ENCODE measurements at regions not wholly inside any gene's neighbourhood (a gene's known extent, or its start where the extent isn't known, plus 50 kb on each side); places are given as distances from the start of the nearest gene placed in this dataset.
"Not testable (repeated sequence)": the region's sequence is repeated elsewhere in the genome, so short reads cannot be mapped to it uniquely, and the experiment has no call there.

DNA sequence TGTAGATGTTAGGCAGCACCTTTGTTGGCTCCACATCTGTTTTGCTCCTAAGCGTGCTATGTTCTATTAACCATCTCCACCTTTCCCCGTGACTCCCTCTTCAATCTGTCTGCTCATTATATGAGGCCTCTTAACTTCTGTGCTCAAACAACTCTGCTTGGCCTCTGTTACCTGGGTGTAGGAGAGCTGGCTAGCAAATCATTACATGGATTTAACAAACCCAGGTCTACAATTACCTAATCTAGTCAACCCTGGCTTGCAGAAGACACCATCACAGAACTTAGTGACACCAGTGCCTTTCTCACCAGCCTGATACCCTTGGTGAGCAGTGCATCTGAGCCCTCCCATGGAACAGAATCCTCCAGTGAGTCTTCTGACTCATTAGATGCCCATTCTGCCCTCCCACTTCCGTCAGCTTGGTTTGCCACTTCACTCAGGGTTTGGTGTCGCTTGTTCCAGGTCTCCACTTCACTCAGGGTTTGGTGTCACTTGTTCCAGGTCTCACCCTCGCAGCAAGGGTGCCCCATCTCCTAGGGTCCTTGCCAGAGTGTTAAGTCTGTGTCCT lies 92.0 kb upstream of the KIF26B start:
- H3K79me2 ChIP-seq (ENCODE audit: low read length), result no peaks in the 10 kb centered on the region
- H3K36me3 ChIP-seq (replicated peaks; ENCODE audit: insufficient read depth, low read length), result no peaks in the 10 kb centered on the region
- no peaks in the 10 kb centered on the region for H3K4me1 ChIP-seq (ENCODE audit: low read length)
- TF ChIP-seq EZH2 (optimal IDR thresholded peaks at IDR 0.05; ENCODE audit: low read depth, low read length) (no peak), EZH2phosphoT487 (IDR thresholded peaks at IDR 0.05; ENCODE audit: low read length) (no peak)
- TF ChIP-seq, protein P1, sequence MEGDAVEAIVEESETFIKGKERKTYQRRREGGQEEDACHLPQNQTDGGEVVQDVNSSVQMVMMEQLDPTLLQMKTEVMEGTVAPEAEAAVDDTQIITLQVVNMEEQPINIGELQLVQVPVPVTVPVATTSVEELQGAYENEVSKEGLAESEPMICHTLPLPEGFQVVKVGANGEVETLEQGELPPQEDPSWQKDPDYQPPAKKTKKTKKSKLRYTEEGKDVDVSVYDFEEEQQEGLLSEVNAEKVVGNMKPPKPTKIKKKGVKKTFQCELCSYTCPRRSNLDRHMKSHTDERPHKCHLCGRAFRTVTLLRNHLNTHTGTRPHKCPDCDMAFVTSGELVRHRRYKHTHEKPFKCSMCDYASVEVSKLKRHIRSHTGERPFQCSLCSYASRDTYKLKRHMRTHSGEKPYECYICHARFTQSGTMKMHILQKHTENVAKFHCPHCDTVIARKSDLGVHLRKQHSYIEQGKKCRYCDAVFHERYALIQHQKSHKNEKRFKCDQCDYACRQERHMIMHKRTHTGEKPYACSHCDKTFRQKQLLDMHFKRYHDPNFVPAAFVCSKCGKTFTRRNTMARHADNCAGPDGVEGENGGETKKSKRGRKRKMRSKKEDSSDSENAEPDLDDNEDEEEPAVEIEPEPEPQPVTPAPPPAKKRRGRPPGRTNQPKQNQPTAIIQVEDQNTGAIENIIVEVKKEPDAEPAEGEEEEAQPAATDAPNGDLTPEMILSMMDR (IDR thresholded peaks at IDR 0.05; ENCODE audit: low read length), result no peak
- no peaks in the 10 kb centered on the region for H3K9me2 ChIP-seq (replicated peaks; ENCODE audit: insufficient read depth, low read length)
- H2AFZ ChIP-seq (ENCODE audit: low read length), result no peak overlapping the region
- no peak overlapping the region for H3K27ac ChIP-seq (ENCODE audit: low read length)
- DNase-seq, result no peak
- no peaks in the 10 kb centered on the region for H4K20me1 ChIP-seq (ENCODE audit: insufficient read depth, low read length)
- no peaks in the 10 kb centered on the region for H3K27me3 ChIP-seq (replicated peaks; ENCODE audit: insufficient read depth, low read length)
- H3F3A ChIP-seq (ENCODE audit: insufficient read depth, low read length), result no peaks in the 10 kb centered on the region
- no peak overlapping the region for H3K4me2 ChIP-seq (ENCODE audit: low read depth, low read length)
- no peak overlapping the region for H3K4me3 ChIP-seq (ENCODE audit: low read length)
- H3K9me3 ChIP-seq (replicated peaks; ENCODE audit: insufficient read depth, low read length), result no peaks in the 10 kb centered on the region
- H3K9ac ChIP-seq (ENCODE audit: low read length), result no peak overlapping the region

DNA sequence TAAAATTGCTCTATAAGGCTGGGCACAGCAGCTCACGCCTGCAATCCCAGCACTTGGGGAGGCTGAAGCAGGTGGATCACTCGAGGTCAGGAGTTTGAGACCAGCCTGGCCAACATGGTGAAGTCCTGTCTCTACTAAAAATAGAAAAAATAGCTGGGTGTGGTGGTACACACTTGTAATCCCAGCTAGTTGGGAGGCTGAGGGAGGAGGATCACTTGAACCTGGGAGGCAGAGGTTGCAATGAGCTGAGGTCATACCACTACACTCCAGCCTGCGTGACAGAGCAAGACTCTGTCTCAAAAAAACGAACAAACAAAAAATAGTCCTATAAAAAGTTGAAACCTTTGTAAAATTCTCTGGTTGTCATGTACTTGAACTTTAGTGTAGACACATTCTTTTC lies 93.0 kb upstream of the KIF26B start:
- not testable (repeated sequence) for H3K27ac ChIP-seq (ENCODE audit: low read length); H3K9me2 ChIP-seq (replicated peaks; ENCODE audit: insufficient read depth, low read length); H3F3A ChIP-seq (ENCODE audit: insufficient read depth, low read length); H3K36me3 ChIP-seq (replicated peaks; ENCODE audit: insufficient read depth, low read length); H3K79me2 ChIP-seq (ENCODE audit: low read length); H3K4me1 ChIP-seq (ENCODE audit: low read length); H3K9ac ChIP-seq (ENCODE audit: low read length); DNase-seq; H4K20me1 ChIP-seq (ENCODE audit: insufficient read depth, low read length); H3K27me3 ChIP-seq (replicated peaks; ENCODE audit: insufficient read depth, low read length); H3K4me3 ChIP-seq (ENCODE audit: low read length); H2AFZ ChIP-seq (ENCODE audit: low read length); H3K9me3 ChIP-seq (replicated peaks; ENCODE audit: insufficient read depth, low read length); H3K4me2 ChIP-seq (ENCODE audit: low read depth, low read length)

DNA sequence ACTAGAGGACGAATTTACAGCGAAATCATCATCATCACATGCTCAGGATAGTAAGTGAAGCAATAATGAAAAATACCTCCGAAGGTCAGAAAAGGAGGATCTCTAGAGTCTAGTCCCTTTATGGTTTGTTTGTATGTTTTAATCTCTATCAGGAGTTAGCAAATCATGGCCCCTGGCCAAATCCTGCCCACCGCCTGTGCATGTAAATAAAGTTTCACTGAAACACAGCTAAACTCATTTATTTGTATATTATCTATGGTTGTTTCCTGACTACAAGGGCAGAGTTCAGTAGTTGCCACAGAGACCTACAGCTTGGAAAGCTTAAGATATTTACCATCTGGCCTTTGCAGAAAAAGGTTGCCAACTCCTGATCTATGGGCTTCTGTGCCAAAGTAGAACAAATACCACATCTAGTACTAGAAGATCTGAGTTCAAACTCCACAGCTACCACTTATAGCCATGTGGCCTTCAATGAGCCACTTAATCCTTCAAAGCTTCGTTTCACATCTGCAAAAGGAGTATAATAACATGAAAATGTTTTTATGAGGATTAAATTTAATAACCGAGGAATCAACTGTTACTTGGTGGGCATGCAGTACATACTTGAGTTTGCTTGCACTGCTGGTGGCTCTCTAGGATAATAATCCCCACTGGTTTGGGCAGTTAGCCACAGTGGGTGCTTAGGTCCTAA lies 94.0 kb upstream of the KIF26B start:
- Histone ChIP-seq H3K79me2 (ENCODE audit: low read length) (no peaks in the 10 kb centered on the region), H3F3A (ENCODE audit: insufficient read depth, low read length) (no peaks in the 10 kb centered on the region), H4K20me1 (ENCODE audit: insufficient read depth, low read length) (no peaks in the 10 kb centered on the region), H3K9me2 (replicated peaks; ENCODE audit: insufficient read depth, low read length) (no peaks in the 10 kb centered on the region), H3K27ac (ENCODE audit: low read length) (no peak overlapping the region), H3K9me3 (replicated peaks; ENCODE audit: insufficient read depth, low read length) (no peaks in the 10 kb centered on the region), H2AFZ (ENCODE audit: low read length) (no peak overlapping the region), H3K4me1 (ENCODE audit: low read length) (no peaks in the 10 kb centered on the region), H3K9ac (ENCODE audit: low read length) (no peak overlapping the region), H3K4me3 (ENCODE audit: low read length) (no peak overlapping the region), H3K36me3 (replicated peaks; ENCODE audit: insufficient read depth, low read length) (no peaks in the 10 kb centered on the region), H3K27me3 (replicated peaks; ENCODE audit: insufficient read depth, low read length) (no peaks in the 10 kb centered on the region), H3K4me2 (ENCODE audit: low read depth, low read length) (no peak overlapping the region)
- DNase-seq, result no peak
- TF ChIP-seq EZH2 (optimal IDR thresholded peaks at IDR 0.05; ENCODE audit: low read depth, low read length) (no peak), EZH2phosphoT487 (IDR thresholded peaks at IDR 0.05; ENCODE audit: low read length) (no peak)
- TF ChIP-seq, protein P1 (IDR thresholded peaks at IDR 0.05; ENCODE audit: low read length), result no peak

DNA sequence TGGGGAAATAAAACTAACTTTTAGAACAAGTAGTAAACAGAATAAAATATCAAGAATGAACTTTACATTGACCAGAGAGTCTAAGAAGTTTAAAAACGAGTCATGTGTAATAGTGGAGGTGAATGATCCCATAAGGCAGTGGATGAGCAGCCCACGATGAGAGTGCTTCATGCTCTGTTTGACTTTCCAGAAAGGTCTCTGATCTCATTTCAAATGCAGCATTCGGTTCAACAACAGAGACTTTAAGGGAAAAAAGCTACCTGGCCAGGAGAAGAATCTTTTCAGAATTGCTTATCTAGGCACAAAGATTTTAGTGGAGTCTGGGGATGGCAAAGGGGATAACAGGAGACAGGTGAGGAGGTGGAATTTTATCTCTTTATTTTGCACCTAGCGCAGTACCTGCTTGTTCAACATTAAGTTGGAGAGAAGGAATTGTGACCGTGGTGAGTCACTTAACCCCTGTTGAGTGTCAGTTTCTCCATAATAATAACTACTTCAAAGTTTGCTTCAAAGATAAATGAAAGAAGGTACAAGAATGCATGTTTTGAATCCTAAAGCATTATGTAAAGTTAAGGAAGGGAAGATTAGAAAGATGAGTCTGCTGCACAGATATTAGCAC lies 94.9 kb upstream of the KIF26B start:
- H3K4me3 ChIP-seq (ENCODE audit: low read length), result no peak overlapping the region
- H3K9me3 ChIP-seq (replicated peaks; ENCODE audit: insufficient read depth, low read length), result no peaks in the 10 kb centered on the region
- no peak overlapping the region for H3K9ac ChIP-seq (ENCODE audit: low read length)
- no peak overlapping the region for H3K4me2 ChIP-seq (ENCODE audit: low read depth, low read length)
- no peaks in the 10 kb centered on the region for H3K36me3 ChIP-seq (replicated peaks; ENCODE audit: insufficient read depth, low read length)
- no peaks in the 10 kb centered on the region for H3K9me2 ChIP-seq (replicated peaks; ENCODE audit: insufficient read depth, low read length)
- DNase-seq, result no peak
- no peaks in the 10 kb centered on the region for H3K27me3 ChIP-seq (replicated peaks; ENCODE audit: insufficient read depth, low read length)
- no peaks in the 10 kb centered on the region for H4K20me1 ChIP-seq (ENCODE audit: insufficient read depth, low read length)
- TF ChIP-seq EZH2phosphoT487 (IDR thresholded peaks at IDR 0.05; ENCODE audit: low read length) (no peak), EZH2 (optimal IDR thresholded peaks at IDR 0.05; ENCODE audit: low read depth, low read length) (no peak)
- TF ChIP-seq, protein P1 (IDR thresholded peaks at IDR 0.05; ENCODE audit: low read length), result no peak
- H3K27ac ChIP-seq (ENCODE audit: low read length), result no peak overlapping the region
- H3K4me1 ChIP-seq (ENCODE audit: low read length), result no peaks in the 10 kb centered on the region
- H3K79me2 ChIP-seq (ENCODE audit: low read length), result no peaks in the 10 kb centered on the region
- no peak overlapping the region for H2AFZ ChIP-seq (ENCODE audit: low read length)
- H3F3A ChIP-seq (ENCODE audit: insufficient read depth, low read length), result no peaks in the 10 kb centered on the region

All from MM.1S (cell line).